AG10803 (cell line): ENCODE measurements at regions not wholly inside any gene's neighbourhood (a gene's known extent, or its start where the extent isn't known, plus 50 kb on each side); places are given as distances from the start of the nearest gene placed in this dataset.

Source experiments
- DNase-seq: peaks from one replicate; pipeline ENCODE4 v3.0.0; 2010; ENCODE audit warnings: low read depth
- H3K4me3 ChIP-seq: 2 replicates; pipeline ENCODE4 v1.5.1; 2011; ENCODE audit warnings: mild to moderate bottlenecking, low read length, control low read depth
- CTCF ChIP-seq: conservative IDR thresholded peaks from 2 replicates; pipeline ENCODE4 v1.5.1; 2011; ENCODE audit warnings: mild to moderate bottlenecking, low read length, control low read depth, inconsistent platforms

DNA sequence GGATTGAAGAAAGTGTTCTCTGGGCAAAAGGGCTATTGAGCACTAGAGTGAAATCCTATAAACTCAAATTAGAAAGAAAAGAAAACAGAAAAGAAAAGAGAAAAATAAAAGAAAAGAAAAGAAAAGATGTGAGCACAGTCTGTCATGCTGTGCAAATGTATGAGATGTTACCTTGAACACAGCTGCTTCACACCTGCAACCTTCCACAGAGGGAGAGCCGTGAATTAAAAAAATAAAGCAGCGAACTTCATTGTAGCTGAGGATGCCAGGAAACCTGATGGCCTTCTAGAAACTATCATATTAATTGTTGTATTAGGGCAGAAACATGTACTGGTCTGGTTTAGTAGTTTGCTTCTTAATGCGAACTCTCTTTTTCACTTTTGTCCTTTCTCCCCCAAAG is 88.0 kb upstream of the SATB1 start:
- DNase-seq = no peak
- no peak for TF ChIP-seq CTCF
- H3K4me3 ChIP-seq = no peak overlapping the region

DNA sequence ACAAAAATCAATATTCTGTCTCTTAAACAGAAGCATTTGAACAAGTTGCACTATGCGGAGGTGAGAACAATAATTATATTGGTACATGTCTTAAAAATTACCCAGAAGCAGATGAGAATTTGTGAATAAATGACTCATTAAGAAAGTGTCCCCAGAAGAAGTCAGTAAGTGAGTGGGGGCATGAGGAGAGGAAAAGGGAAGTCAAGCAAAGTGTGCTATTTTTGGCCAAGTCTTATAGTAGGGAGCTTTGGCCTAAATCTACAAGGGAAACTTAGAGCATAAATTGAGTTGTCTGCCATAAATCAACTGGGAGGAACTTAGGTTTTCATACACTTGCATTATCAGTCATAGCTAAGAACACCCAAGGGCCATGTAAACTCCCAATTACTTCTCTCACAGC is 86.9 kb upstream of the SATB1 start:
- no peak overlapping the region for H3K4me3 ChIP-seq
- no peak for TF ChIP-seq CTCF
- DNase-seq = no peak

DNA sequence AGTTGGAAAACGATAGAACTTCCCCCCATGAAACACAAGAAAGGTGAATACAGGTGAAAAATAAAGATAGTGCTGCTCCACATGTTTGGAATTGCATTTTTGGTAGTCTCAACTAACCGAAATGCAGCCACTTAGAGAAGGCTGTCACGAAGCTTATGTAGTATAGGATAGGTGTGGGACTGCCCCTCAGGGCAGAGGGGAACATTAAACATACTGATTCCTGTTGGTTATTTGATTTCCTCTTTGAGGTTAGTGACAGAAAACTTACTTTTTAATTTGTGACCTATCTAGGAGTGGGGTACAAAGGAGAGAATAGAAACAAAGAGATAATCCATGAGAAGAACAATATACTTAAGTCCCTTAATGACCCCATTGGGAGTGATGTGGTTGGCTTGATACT is 85.8 kb upstream of the SATB1 start:
- no peak for TF ChIP-seq CTCF
- no peak for DNase-seq
- no peak overlapping the region for H3K4me3 ChIP-seq

DNA sequence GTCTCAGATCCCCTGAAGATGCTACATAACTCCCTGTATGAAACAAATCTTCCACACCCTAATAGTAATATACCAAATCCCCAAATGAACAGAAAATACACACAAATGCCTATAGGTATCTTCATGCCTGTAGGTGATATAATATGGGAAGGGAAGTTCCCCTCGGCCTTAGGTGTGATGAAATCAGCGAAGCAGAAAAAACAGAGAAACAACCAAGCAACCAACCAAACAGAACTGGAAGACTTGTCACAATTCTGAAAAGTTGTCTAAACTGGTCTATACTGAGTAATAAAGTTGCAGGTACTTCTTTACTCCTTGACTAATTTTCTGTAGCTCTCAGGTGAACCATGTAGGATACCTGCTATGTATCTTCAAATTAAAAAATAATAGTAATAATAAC is 82.2 kb upstream of the SATB1 start:
- H3K4me3 ChIP-seq = no peak overlapping the region
- TF ChIP-seq CTCF = no peak
- no peak for DNase-seq

GRCh38 chr3:18505056-18505455 is 79.9 kb upstream of the SATB1 start:
- no peak for TF ChIP-seq CTCF
- H3K4me3 ChIP-seq = no peak overlapping the region
- no peak for DNase-seq

DNA sequence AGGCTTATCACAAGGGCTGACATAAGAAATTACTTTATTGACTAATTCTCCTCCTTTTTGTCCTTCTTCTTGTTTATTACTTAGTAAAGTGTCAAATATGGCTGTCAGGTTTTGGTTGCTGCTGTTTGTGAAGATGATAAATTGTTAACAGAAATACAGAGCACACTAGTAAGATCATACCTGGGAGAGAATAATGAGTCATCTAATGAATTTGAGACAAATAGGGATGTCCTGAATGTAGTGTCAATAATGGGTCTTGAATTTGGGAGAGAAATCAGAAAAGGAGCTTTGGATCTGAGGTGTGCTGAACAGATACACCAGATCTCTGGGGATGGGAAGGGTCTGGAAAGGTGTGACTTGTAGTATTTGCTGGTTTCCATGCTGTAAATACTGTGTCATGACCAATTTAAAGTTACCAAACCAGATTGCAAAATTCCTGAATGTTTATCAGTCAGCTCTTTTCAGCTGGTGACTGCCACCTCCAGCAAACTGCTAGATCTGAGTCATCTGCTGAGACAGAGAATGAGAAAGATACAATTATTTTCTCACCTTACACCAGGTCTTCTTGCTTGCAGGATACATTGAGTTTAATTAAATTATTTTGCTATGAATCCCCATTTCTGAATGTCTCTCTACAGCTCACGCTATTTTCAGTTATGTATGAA is 76.7 kb upstream of the SATB1 start:
- no peak overlapping the region for H3K4me3 ChIP-seq
- no peak for TF ChIP-seq CTCF
- no peak for DNase-seq

DNA sequence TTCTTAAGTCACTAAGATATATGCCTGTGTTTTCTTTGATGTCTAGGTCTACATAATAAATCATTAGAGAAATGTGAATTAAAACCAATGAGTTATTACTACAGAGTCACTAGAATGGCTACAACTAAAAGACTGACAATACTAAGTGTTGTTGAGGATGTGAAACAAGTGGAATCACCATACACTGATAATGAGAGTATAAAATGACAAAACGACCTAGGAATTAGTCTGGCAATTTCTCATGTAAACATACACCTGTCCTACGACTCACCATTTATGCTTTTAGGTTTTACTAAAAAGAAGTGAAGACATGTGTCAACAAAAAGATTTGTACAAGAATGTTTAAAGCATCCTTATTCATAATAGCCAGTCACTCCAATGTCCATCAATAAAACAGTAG is 75.2 kb upstream of the SATB1 start:
- H3K4me3 ChIP-seq = no peak overlapping the region
- no peak for TF ChIP-seq CTCF
- DNase-seq = no peak
